NCI-H226 (cell line): ENCODE measurements at regions not wholly inside any gene's neighbourhood (a gene's known extent, or its start where the extent isn't known, plus 50 kb on each side); places are given as distances from the start of the nearest gene placed in this dataset.
"Not testable (repeated sequence)": the region's sequence is repeated elsewhere in the genome, so short reads cannot be mapped to it uniquely, and the experiment has no call there.

Experiments used
- DNase-seq: peaks from one replicate; pipeline ENCODE4 v3.0.0-alpha.2; 2015

DNA sequence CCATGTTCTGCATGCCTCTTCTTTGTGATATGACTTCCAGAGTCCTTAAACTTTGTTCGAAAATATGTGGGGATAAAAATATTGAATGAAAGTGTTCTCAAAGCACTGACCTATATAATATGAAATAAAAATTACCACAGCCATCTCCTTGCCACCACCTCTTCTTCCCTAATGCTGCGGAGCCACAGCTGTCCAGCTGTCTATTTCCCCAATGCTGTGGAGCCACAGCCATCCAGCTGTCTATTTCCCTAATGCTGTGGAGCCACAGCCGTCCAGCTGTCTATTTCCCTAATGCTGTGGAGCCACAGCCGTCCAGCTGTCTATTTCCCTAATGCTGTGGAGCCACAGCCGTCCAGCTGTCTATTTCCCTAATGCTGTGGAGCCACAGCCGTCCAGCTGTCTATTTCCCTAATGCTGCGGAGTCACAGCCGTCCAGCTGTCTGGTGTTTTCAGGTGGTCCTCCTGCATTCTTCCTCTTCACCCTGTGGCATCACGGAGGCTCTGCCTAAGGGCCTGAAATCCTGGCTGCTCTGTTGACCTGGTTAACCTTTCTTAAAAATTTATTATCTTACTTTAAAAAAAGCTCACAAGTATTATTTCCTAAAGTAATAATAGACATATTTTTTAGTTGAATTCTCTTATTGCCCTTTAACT, 266.1 kb upstream of the MEX3C start:
- DNase-seq: no peak

DNA sequence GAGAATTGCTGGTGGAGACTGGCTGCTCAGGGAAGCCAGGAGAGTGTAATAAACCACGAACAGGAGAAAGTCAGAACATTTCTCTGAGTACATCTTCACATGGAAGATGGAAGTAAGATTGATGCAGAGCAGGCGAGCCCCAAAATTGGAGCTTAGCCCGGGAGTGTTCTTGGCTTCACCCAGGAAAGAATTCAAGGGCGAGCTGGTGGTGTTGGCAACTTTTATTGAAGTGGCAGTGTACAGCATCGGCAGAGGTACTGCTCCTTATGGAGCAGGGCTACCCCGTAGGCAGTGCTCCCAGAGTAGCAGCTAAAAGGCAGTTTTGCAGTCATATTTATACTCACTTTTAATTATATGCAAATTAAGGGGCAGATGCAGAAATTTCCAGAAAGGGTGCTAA, 281.4 kb upstream of the MEX3C start:
- no peak for DNase-seq

DNA sequence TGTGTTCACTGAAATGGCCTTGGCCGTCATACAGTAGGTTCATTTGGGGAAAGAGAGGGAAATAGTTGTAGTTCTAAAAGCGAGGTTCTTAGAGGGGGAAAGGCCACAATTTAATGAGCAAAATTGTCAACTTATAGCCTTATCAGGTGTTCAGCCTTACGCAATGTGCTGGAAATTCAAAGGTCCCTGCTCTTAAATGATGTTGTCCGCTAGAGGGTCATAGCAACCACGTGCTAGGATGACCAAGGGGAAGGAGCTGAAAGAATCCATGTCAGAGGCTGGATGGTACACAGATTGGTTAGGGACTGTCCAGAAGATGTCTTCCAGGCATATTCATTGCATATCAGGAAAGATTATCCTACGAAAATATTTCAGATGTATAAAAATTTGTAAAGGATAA, 282.3 kb upstream of the MEX3C start:
- DNase-seq: no peak

DNA sequence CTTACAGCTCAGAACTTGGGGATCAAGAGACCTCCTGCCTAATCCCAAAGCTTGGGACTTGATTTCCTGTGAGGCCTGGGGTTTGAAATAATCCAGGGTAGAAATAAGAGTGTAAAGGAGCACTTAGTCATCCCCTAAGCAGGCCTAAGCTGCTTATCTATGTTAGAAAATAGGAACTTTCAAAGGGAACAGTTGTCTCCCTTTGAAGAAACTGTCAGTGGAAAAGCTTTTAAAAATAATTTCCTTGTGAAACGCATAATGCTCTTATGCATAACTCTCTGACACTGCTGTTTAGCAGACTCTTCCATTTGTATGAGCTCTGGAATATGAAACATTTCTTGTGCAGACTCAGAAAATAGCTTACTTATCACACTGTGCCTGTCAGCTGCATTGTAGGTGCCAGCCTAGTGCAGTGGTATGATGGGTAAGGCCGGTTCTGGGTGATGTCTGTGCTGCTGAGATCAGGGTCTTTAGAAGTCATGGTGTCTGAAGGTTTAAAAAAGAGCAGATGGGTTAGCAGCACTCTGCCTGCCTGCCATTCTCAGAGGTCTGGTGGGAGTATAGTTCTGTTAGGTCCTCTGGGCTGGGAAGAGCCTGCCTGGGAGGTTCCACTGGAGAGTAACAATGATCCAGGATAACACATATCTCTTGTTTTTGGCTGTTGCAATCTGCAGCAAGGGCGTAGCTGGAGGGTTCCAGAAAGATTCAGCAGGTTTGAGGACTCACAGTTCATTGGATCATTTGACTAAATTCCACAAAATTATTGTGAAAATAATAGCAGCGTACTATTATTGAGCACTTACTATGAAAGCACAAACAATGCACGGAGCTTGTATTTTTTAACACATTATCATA, 283.2 kb upstream of the MEX3C start:
- no peak for DNase-seq

DNA sequence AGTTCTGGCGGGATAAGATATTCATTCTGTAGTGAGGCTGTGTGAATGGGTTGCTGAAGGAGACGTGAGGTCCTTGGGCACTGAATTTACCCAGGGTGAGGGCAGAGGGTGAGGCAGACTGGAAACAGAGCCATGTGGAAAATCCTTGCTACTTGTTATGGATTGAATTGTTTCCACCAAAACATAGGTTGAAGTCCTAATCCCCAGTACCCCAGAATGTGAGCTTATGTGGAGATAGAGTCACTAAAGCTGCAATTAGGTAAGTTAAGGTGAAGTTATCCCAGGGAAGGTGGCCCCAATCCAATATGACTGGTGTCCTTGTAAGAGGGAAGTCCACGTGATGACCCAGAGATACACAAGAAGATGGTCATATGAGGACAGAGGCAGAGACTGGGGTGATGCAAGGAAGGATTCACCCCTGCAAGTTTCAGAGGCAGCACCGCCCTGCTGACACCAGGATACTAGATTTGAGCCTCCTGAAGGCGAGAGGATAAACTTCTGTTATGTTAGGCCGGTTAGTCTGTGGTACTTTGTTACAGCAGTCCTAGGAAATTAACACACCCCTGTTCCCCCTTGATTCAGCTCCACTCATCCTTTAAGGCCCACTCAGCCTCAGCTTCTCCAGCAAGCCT, 289.4 kb upstream of the MEX3C start:
- DNase-seq: no peak

DNA sequence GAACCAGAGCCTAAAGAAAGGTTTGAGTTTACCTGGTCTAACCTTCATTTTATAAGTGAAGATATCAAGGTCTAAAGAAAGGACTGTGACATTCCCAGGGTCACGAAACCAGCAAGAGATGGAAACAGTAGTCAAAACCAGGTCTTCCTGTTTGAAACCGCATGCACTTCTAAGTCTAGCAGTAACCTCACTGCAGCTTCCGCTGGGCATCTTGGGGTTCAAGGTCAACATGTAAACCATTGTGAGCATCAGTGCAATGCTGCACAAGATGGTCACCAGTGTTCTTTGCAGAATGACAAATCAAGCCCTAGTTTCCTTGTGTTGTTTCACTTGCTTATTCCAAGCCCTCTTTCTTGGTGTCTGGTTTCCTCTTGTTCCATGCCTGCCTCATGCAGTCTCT, 292.9 kb upstream of the MEX3C start:
- no peak for DNase-seq

DNA sequence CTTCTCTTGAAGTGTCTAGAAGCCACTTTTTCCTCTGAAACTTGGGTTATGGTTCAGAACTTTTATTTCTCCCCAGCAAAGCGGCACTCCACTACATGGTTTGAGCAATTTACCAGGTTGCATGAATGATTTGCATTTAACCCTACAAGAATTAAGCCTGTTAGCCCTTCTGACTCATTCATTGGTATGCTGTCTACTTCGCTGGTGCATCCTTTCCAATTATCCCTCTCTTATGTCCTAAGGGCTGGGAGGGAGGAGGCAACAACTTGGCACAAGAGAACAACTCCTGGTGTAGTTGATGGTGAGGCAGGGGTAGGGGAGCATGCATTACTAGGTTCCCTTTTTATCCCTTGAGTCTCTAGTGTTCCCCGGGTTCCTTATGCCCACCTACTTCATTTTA, 293.4 kb upstream of the MEX3C start:
- no peak for DNase-seq

DNA sequence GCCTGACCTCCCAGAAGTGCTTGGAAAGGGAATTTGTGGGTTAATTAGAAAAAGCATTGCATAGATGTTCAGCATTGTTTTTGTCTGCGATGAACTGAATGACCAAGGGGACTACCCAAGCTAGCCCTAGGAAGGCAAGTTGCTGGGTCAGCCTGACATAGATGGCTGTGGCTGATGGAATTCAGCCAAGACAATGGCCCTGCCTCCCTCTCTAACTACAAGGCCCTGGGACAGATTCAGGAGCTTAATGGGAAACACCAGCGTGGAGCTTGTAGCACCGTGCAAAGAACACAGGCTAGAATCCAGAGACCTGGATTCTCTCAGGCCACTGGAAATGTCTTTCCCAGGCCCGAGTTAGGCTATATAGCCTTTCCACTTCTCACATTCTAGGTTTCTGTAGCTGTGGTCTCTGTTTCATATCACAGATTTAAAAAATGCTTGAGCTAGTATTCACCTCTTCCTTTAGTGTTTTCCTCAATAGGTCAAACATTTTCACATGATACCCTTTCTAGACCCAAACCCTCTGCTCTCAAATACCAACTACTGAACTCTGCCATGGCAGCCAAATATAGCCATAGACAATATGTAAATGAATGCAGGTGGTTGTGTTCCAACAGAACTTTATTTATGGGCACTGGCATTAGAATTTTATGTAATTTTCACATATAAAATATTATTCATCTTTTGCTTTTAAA, 294.3 kb upstream of the MEX3C start:
- DNase-seq: no peak

DNA sequence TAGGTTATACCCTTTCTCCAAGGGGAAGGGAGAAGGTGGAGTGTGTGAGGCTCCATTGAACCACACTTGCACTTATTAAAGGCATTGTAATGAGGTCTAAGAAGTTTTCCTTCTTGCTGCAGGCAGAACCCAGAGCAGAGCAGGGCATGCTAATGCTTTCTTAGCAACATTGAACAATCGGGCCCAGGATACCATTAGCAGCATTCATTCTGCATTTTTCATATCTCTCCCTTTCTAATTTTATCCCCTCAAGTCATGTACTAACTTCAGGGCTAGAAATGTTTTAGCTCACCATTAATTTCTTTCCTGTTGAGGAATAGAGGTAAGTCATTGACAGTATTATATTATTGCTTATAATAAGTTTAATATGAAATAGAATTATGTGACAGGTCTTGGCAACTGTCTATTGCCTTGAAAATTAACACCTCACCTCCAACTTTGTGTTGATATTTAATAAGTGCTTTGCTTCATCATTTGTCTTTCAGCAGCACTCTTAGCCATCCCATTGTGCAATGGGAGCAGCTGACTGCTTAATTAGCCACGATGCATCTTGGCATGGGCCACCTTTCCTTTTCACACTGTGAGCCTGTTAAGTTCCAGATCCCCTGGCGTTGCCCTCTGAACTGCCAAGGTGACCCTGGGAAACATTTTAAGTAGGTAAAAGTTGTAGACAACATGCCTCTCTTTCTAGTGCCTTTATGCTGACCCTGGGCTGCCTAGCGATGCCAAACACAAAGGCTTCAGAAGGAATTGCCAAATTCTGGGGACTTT, 300.8 kb upstream of the MEX3C start:
- no peak for DNase-seq

DNA sequence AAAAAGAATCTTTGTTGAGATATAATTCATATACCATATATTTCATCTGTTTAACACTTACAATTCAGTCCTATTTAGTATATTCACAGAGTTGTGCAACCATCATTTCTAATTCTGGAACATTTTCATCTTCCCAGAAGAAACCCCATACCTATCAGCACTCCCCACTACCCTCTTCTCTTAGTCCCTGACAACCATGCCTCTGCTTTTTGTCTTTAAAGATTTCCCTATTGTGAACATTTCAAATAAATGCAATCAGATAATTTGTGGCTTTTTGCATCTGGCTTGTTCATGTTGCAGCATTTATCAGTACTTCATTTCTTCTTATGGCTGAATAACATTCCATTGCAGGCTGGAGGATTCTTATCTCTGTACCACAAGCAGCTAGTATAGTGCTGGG, 305.9 kb upstream of the MEX3C start:
- no peak for DNase-seq

DNA sequence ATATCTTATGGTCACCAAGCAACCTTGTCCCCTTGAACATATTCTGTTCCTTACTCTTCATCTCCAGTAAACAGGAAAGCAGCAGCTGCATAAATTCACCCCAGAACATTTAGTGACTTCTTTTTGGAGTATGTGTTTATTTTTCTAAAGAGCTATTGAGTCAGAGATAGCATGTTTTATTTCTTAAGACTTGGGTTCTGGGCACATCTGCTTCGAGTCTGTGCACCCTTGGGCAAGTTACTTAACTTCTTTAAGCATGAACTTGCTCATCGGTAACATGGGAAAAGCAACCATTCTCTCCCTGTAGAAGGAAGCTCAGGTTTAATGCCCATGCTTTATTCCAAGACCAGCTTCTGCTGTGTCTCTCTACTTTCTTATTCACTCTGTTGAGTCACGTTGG, 309.3 kb upstream of the MEX3C start:
- DNase-seq: no peak

DNA sequence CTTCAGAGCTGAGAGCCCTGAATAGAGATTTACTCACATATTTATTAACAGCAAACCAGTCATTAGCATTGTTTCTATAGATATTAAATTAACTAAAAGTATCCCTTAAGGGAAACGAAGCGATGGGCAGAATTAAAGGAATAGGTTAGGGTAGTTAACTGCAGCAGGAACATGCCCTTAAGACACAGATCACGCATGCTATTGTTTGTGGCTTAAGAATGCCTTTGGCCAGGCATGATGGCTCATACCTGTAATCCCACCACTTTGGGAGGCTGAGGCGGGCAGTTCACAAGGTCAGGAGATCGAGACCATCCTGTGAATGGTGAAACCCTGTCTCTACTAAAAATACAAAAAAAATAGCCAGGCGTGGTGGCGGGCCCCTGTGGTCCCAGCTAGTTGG, 310.9 kb upstream of the MEX3C start:
- not testable (repeated sequence) for DNase-seq

DNA sequence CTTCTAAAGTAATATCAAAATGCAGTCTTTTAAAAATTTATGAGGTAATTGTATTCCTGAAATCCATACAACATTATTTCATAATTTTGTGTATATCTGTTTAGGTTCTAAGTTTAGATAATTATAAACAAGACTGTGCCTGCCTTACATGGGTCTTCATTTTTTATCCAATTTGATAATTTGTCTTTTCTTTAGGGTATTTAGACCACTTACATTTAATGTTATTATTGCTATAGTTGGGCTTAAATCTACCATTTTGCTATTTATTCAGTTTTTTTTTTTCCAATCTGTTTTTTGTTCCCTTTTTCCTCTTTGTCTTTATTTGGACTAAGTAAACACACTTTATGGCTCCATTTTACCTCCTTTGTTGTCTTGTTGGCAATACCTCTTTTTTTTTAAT, 312.5 kb upstream of the MEX3C start:
- no peak for DNase-seq

DNA sequence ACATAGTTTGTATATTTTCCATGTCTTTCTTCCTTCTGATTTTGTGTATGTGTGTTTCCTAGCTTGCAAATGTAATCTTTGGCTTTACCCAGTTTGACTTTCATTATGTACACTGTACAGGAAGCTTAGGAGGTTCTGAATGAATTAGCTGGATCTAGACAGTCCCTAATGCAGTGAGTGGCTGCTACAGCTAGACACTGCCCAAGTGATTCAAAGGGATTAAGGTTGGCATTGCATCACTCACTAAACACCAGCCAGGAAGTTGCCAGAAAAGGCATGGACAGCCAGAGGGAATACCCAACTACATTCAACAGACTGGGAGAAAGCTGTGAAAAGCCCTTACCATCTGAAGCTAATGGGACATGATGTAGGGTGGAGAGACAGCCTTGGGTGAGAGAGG, 316.0 kb upstream of the MEX3C start:
- peak; percentile 23 for DNase-seq

DNA sequence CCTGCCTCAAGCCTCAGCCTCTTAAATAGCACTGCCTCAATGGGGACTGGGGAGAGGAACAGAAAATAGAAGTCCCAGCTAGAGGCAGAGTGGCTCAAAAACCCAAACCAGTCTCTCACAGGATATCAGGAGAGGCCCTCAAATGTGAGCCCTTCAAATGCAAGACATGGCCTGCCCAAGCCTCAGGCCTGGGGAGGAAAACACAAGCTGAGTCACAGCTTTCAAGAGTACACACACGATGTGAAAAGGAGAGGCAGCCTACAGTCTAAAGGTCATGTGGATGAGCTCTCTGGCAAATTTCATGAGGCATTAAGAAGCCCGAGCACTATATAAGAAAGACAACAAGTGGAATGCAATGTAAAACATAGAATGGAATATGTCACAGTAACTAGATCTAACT, 316.6 kb upstream of the MEX3C start:
- DNase-seq: no peak

DNA sequence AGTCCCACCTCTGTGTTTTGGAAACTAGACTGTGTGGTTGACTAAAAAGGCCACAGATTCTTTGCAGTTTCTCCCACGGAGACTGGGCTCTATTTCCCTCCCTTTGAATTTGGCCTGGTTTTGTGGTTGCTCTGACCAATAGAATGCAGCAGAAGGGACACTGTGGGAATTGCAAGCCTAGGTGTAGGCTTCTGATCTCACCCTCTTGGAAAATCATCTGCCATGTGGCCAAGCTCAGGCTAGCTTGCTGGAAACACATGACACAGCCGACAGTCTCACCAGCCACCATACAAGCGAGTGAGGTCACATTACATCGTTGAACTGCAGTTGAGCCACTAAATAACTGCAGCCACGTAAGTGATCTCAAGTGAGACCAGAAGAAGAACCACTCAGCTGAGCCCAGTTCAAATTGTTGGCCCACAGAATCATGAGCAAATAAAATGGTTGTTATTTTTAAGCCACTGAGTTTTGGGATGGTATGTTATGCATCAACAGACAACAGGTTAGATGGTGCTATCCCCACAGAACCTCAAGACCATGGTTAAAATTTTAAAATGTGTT, 319.1 kb upstream of the MEX3C start:
- no peak for DNase-seq

DNA sequence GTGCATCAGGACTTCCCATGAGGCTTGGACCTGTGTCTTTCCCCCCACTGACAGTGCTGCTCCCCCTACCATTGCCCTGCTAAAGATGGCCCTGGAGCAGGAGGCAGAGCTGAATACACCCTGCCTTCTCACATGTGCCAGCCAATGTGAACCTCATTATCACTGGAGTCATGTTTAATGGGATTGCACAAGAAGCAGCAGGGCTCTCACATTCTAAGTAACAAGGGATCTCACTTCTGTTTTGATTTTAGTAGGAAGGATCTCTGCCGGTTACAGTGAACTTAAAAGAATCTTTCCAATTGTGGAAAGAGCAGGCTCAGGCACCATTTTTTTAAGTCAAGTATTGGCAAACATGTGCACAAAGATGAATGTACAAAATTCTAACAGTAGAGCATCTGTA, 322.1 kb upstream of the MEX3C start:
- DNase-seq: no peak

DNA sequence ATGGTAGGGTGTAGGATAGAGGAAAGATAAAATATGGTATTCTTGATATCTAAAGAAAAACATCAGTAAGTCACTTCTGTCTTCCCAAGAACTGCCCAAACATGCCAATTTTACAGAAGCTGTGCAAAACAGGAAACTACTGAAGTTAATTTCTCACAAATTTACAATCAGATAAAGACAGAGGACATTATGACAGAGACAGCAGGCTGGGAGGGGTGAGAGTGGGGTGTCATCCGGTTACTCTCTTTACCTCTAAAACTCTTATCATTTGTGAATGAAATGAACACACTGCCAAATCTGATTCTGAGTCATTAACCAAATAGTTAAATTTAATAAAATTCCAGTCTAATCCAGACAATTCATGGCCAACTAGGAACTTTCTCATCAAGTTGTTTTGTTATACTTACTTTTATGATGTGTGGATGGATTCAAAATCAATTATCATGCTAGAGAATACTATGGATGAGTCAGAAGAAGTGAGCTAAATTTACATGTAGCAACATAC, 323.2 kb upstream of the MEX3C start:
- DNase-seq: no peak

DNA sequence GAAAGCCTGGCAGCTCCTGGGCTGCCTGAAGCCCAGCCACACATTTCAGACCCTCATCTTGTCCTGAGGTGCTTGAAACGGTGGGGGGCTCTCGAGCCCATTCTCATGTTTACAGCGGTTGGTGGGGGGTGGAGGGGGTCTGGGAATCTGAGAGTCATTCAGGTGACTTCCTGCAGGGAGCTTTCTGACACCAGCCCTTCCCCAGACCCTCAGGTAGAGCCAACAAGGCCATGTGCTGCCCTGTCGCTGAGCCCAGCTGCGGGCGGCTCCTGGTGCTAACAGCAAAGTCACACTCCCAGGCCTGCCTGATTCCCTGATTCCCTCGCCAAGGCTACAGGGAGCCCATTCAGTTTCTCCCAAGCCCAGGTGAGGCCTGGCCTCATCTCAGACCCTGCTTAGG, 324.9 kb upstream of the MEX3C start:
- no peak for DNase-seq

DNA sequence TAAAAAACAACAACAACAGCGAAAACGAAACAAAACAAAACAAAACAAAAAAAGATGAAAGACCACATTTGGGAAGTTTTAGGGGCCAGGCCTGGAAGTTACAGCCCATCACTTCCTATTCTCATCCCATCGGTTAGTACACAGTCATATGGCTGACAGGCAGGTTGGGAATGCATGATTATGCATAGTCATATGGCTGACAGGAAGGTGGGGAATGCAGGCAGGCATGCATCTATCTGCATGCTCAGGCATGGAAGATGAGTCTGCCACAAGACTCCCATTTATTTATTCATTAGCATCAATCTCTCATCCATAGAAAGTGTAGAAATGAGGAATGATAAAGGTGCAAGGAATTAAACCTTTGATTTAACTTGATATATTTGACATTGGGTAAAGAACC, 325.3 kb upstream of the MEX3C start:
- peak; percentile 52 for DNase-seq

DNA sequence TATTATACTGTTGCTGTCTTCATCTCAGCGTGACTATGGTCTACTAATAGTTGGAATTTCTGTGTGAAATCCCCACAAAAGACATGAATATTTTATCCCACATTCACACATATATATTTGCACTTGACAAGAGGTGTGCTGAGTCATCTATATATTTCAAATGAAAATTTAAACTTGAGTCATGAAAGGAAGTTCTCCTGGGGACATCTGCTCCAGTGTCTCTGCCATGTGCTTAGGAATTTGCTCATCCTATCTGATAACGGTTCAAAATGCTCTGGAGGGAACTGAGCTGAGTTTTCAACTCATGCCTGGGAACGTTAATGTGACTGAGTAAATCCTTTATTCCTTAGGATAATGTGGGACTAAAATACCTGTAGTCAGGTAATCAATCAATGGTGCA, 326.2 kb upstream of the MEX3C start:
- DNase-seq: no peak
